WI38 (cell line): ENCODE measurements at regions not wholly inside any gene's neighbourhood (a gene's known extent, or its start where the extent isn't known, plus 50 kb on each side); places are given as distances from the start of the nearest gene placed in this dataset.

ENCODE experiments used
- H3K4me3 ChIP-seq: 2 replicates; pipeline ENCODE4 v1.5.1; 2011; ENCODE audit warnings: low read depth, mild to moderate bottlenecking, control low read depth, low read length
- CTCF ChIP-seq: IDR thresholded peaks from 2 replicates; pipeline ENCODE4 v1.5.1; 2012; ENCODE audit warnings: low read depth, mild to moderate bottlenecking, control low read depth, low read length

GRCh38 chr14:89061696-89062095, 237.2 kb downstream of the TTC8 start:
- H3K4me3 ChIP-seq = no peak overlapping the region
- TF ChIP-seq CTCF = no peak

DNA sequence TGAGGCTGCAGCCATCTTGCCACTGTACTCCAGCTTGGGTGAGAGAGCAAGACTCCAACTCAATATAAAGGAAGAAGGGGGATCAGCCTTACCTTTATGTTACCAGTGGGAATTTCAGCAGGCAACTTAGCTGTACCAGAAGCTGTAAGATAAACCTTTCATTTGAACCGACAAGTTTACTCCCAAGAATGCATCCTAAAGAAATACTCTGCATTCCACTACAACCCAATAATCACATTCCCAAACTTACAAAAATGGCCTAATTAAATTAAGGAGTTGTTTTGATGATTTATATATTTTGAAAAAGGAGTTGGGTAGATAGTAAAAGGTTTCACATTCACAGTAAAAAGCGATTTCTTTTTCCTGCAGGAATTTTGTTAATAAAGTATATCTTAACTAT, 241.4 kb downstream of the TTC8 start:
- TF ChIP-seq CTCF = no peak
- no peak overlapping the region for H3K4me3 ChIP-seq

DNA sequence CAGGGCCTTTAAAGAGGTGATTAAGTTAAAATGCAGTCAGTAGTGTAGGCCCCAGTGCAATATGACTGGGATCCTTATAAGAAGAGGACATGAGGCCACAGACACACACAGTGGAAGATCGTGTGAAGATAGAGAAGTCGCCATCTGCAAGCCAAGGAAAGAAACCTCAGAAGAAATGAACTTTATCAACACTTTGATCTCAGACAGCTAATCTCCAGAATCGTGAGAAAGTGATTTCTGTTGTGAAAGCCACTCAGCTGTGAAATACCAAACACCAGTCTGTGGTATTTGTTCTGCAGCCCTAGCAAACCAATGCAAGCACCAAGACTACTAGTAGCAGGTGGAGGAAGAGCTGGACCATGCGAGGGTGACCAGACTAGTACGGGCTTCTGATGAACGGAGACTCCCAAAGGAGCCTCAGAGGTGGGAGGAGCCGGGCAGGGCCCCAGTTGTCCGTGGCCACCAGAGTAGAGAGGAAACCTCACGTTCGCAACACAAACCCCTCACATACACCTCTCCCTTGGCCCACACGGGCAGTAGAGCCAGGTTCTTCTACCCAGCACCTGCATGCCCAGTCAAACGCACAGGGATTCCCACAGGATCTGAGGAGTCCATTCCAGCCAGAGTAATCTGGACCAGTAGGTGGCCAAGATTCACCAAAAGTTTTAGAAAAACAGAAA, 243.0 kb downstream of the TTC8 start:
- H3K4me3 ChIP-seq = no peak overlapping the region
- TF ChIP-seq CTCF = no peak

GRCh38 chr14:89078021-89078795, 253.8 kb downstream of the TTC8 start:
- no peak for TF ChIP-seq CTCF
- no peak overlapping the region for H3K4me3 ChIP-seq

DNA sequence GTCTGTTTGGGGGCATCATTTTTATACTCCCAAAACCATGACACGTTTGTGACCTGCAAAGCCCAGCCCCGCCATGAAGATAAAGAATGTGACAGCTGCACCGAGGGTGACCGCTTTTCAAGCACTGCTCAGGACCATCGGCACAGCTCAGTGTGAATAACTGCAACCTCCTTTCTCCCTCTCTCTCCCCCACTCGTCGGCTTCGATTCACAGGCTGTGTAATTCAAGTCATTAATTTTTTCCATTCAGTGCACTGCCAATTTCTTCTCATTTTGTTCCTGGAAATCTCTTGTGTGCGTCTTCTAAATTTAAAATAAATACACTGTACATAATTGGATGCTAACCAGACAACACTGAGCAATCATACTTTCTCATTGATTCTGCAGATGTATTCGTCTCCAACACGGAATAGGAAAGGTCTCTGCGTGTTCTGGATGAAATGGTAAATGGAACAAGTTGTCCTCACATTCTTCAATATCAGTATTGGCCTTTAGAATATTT, 260.8 kb downstream of the TTC8 start:
- H3K4me3 ChIP-seq = no peak overlapping the region
- no peak for TF ChIP-seq CTCF

- no peak for TF ChIP-seq CTCF
- H3K4me3 ChIP-seq = no peak overlapping the region
Observed at GRCh38 chr14:89085737-89086382, 261.4 kb downstream of the TTC8 start.

- TF ChIP-seq CTCF = no peak
- no peak overlapping the region for H3K4me3 ChIP-seq
Observed at GRCh38 chr14:89088530-89088929, 264.1 kb downstream of the TTC8 start.
